Skin epidermis (tissue), 12 donors: ENCODE measurements at regions not wholly inside any gene's neighbourhood (a gene's known extent, or its start where the extent isn't known, plus 50 kb on each side); places are given as distances from the start of the nearest gene placed in this dataset.

ENCODE experiments used
- H3K27ac ChIP-seq, 21 experiments: fragments of 200-600 bp; sonication (generic) in 11 of 21; one replicate each; pipeline ENCODE4 v1.5.0; 2020; ENCODE audit warnings: mild to moderate bottlenecking in 3 of 21, inconsistent platforms in 2 of 21, moderate library complexity in 2 of 21
- H3K4me3 ChIP-seq, 7 experiments: fragments of 200-600 bp; sonication (generic) in 2 of 7; one replicate each; pipeline ENCODE4 v1.5.0; 2020; ENCODE audit warnings: inconsistent platforms in 2 of 7, mild to moderate bottlenecking in 2 of 7, moderate library complexity in 1 of 7

- H3K4me3 ChIP-seq: no peak overlapping the region
Observed at GRCh38 chr5:175207321-175208040, 236.5 kb downstream of the DRD1 start.

GRCh38 chr5:175206669-175207068 is 237.3 kb downstream of the DRD1 start:
- H3K27ac ChIP-seq: no peak overlapping the region

More at GRCh38 chr5:175207321-175208040, 236.5 kb downstream of the DRD1 start:
- H3K27ac ChIP-seq: no peak overlapping the region

GRCh38 chr5:175202463-175203068 is 241.4 kb downstream of the DRD1 start:
- no peak overlapping the region for H3K4me3 ChIP-seq
- no peak overlapping the region for H3K27ac ChIP-seq

More at GRCh38 chr5:175206669-175207068, 237.3 kb downstream of the DRD1 start:
- H3K4me3 ChIP-seq: no peak overlapping the region

GRCh38 chr5:175201393-175201792 is 242.6 kb downstream of the DRD1 start:
- H3K4me3 ChIP-seq: no peak overlapping the region
- no peak overlapping the region for H3K27ac ChIP-seq

GRCh38 chr5:175195698-175196656 is 248.0 kb downstream of the DRD1 start:
- Histone ChIP-seq H3K4me3 (no peak overlapping the region), H3K27ac (no peak overlapping the region)

GRCh38 chr5:175181331-175181730 is 262.7 kb downstream of the DRD1 start:
- Histone ChIP-seq H3K4me3 (no peak overlapping the region), H3K27ac (no peak overlapping the region)

GRCh38 chr5:175170899-175171298 is 273.1 kb downstream of the DRD1 start:
- H3K27ac ChIP-seq: no peak overlapping the region
- no peak overlapping the region for H3K4me3 ChIP-seq

GRCh38 chr5:175168882-175169507 is 275.0 kb downstream of the DRD1 start:
- Histone ChIP-seq H3K27ac (no peak overlapping the region), H3K4me3 (no peak overlapping the region)

- no peak overlapping the region for H3K27ac ChIP-seq
- no peak overlapping the region for H3K4me3 ChIP-seq
Observed at GRCh38 chr5:175166026-175166425, 278.0 kb downstream of the DRD1 start.

- Histone ChIP-seq H3K27ac (no peak overlapping the region), H3K4me3 (no peak overlapping the region)
Observed at GRCh38 chr5:175163586-175164275, 280.3 kb downstream of the DRD1 start.

- no peak overlapping the region for H3K27ac ChIP-seq
- no peak overlapping the region for H3K4me3 ChIP-seq
Observed at GRCh38 chr5:175162036-175162435, 281.9 kb downstream of the DRD1 start.

- no peak overlapping the region for H3K4me3 ChIP-seq
Observed at GRCh38 chr5:175159956-175160355, 284.0 kb downstream of the DRD1 start.

GRCh38 chr5:175148636-175149172 is 295.3 kb downstream of the DRD1 start:
- no peak overlapping the region for H3K27ac ChIP-seq
- H3K4me3 ChIP-seq: no peak overlapping the region

More at GRCh38 chr5:175159956-175160355, 284.0 kb downstream of the DRD1 start:
- no peak overlapping the region for H3K27ac ChIP-seq

- H3K27ac ChIP-seq: no peak overlapping the region
- H3K4me3 ChIP-seq: no peak overlapping the region
Observed at GRCh38 chr5:175146733-175147132, 297.2 kb downstream of the DRD1 start.

- Histone ChIP-seq H3K4me3 (no peak overlapping the region), H3K27ac (no peak overlapping the region)
Observed at GRCh38 chr5:175141421-175141820, 302.6 kb downstream of the DRD1 start.

- no peak overlapping the region for H3K4me3 ChIP-seq
- H3K27ac ChIP-seq: no peak overlapping the region
Observed at GRCh38 chr5:175133185-175133584, 310.8 kb downstream of the DRD1 start.

GRCh38 chr5:175131432-175131831 is 312.6 kb downstream of the DRD1 start:
- no peak overlapping the region for H3K27ac ChIP-seq
- H3K4me3 ChIP-seq: no peak overlapping the region

- Histone ChIP-seq H3K4me3 (no peak overlapping the region), H3K27ac (no peak overlapping the region)
Observed at GRCh38 chr5:175129619-175130018, 314.4 kb downstream of the DRD1 start.

GRCh38 chr5:175129121-175129520 is 314.9 kb downstream of the DRD1 start:
- no peak overlapping the region for H3K27ac ChIP-seq
- no peak overlapping the region for H3K4me3 ChIP-seq
